Spleen (tissue), 7 donors: ENCODE measurements at regions not wholly inside any gene's neighbourhood (a gene's known extent, or its start where the extent isn't known, plus 50 kb on each side); places are given as distances from the start of the nearest gene placed in this dataset.

ENCODE experiments used
- POLR2A ChIP-seq, 3 donors: fragments of 450-650 bp; IDR thresholded peaks; one replicate each; pipeline ENCODE4 v1.5.1; 2017; ENCODE audit warnings: antibody characterized with exemption in 3 of 3, mild to moderate bottlenecking in 1 of 3
- POLR2AphosphoS5 ChIP-seq, 3 donors: sonication (generic); formaldehyde crosslinking; IDR thresholded peaks; one replicate each; pipeline ENCODE4 v1.5.1; 2017; ENCODE audit warnings: antibody characterized with exemption in 3 of 3
- TF ChIP-seq, protein P1 (sequence below), 11 experiments: fragments of 200-600 bp in 7 of 11; fragments of 450-650 bp in 4 of 11; sonication (generic) in 4 of 11; IDR thresholded peaks in 8 of 11; conservative IDR thresholded peaks in 3 of 11; 1 replicate in 7 of 11; 2 replicates in 4 of 11; pipeline versions ENCODE4 v1.4.0 to v1.8.0; 2016 to 2021; ENCODE audit warnings: antibody characterized with exemption in 11 of 11, inconsistent platforms in 4 of 11, mild to moderate bottlenecking in 1 of 11
- donor health status: DM: no; HTN: no; CAD: no; lungs with moderate emphysema.
- donor health status: DM: no; HTN: no; CAD: no.
- donor health status: DM: no; HTN: no; CAD: no.

DNA sequence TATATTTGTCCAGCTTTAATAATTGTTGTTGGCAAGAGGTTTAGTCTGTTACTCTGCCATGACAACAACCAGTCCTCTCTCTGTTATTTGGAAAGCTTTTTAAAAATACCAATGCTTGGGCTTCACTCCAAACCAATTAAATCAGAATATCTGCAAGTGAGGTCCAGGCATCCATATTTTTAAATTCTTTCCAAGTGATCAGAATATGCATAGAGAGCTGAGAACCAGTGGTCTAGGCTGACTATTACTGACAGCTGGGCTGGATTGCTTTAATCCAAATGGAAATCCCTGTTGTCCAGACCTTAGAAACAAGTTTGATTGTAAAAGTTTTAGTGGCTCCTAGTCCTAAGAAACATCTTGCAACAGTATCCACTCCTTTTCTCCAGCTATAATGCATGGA, 1059.7 kb upstream of the ACVR2A start:
- TF ChIP-seq POLR2AphosphoS5 (IDR thresholded peaks at IDR 0.05), result no peak
- TF ChIP-seq, protein P1, sequence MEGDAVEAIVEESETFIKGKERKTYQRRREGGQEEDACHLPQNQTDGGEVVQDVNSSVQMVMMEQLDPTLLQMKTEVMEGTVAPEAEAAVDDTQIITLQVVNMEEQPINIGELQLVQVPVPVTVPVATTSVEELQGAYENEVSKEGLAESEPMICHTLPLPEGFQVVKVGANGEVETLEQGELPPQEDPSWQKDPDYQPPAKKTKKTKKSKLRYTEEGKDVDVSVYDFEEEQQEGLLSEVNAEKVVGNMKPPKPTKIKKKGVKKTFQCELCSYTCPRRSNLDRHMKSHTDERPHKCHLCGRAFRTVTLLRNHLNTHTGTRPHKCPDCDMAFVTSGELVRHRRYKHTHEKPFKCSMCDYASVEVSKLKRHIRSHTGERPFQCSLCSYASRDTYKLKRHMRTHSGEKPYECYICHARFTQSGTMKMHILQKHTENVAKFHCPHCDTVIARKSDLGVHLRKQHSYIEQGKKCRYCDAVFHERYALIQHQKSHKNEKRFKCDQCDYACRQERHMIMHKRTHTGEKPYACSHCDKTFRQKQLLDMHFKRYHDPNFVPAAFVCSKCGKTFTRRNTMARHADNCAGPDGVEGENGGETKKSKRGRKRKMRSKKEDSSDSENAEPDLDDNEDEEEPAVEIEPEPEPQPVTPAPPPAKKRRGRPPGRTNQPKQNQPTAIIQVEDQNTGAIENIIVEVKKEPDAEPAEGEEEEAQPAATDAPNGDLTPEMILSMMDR (IDR thresholded peaks at IDR 0.05 in 8 of 11, conservative IDR thresholded peaks at IDR 0.05 in 3 of 11), result no peak
- no peak for TF ChIP-seq POLR2A (IDR thresholded peaks at IDR 0.05)
